GM18907 (cell line): ENCODE measurements at regions not wholly inside any gene's neighbourhood (a gene's known extent, or its start where the extent isn't known, plus 50 kb on each side); places are given as distances from the start of the nearest gene placed in this dataset.
"Not testable (repeated sequence)": the region's sequence is repeated elsewhere in the genome, so short reads cannot be mapped to it uniquely, and the experiment has no call there.

Source experiments
- ATAC-seq: cut with Tn5 transposase; IDR thresholded peaks from one replicate; pipeline ENCODE4 v1.9.1; 2021; ENCODE audit warnings: mild to moderate bottlenecking, moderate library complexity; ENCODE audit not compliant: unreplicated experiment

DNA sequence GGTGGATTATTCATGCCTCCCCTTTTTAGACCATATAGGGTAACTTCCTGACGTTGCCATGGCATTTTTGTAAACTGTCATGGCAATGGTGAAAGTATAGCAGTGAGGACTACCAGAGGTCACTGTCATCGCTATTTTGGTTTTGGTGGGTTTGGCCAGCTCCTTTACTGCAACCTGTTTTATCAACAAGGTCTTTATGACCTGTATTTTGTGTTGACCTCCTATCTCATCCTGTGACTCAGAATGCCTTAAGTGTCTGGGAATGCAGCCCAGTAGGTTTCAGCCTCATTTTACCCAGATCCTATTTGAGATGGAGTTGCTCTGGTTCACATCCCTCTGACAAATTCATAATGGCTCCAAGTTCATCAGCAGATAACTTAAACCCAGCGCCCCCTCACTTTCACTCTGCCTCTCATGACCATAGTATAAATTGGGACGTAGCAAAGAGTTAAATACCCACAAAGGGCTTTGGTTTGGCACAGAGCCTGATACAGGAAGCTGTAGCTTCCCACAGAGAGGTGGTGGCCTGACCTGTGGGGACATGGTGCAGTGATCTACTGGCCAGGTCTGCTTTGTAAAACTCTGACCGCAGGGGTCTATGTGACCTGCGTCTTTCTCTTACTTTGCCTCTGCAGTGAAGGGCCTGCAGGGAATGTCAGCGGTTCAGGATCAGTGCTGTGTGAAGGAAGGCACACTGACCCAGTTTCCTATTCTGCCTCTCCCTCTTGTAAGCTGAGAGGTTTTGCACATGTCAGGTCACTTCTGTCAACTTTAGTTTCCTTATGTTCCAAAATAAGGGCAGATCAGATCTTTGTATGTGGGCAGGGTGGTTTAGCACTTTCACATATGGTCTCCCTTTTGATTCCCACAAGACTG, 78.1 kb upstream of the ZNF644 start:
- ATAC-seq = no peak

- no peak for ATAC-seq
Observed at GRCh38 chr1:91098299-91098906, 76.6 kb upstream of the ZNF644 start.

DNA sequence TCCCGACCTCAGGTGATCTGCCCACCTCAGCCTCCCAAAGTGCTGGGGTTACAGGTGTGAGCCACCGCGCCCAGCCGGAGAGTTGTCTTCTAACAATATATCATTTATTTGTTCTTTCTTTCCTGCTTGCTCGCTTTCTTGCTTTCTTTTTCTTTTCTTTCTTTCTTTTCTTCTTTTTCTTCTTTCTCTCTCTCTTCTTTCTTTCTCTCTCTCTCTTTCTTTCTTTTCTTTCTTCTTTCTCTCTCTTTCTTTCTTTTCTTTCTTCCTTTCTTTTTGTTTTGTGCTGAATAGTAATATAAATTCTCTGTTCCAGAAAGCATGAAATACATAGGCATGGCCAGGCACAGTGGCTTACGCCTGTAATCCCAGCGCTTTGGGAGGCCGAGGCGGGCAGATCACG, 73.5 kb upstream of the ZNF644 start:
- ATAC-seq = not testable (repeated sequence)

GRCh38 chr1:91092503-91092902, 70.7 kb upstream of the ZNF644 start:
- ATAC-seq = no peak

- ATAC-seq = no peak
Observed at GRCh38 chr1:91091812-91092211, 70.0 kb upstream of the ZNF644 start.

DNA sequence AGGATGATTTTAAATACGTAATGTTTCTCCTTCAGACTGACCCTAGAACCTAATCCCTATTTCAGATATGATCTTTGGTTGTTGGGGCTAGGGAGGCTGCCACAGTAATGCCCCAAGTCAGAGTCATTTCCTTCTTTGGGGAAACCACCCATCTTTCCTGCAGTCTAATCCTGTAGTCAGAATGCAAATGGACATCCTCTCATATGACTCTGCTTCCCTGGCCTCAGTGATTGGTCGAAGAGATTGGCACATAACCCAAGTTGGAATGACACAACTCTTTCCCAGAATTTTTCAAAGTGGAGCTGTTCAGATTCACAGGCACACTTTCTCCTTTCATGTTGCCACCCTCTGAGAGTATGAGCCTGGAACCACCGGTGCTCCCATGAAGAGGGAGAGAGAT, 58.8 kb upstream of the ZNF644 start:
- peak; percentile 65 for ATAC-seq

DNA sequence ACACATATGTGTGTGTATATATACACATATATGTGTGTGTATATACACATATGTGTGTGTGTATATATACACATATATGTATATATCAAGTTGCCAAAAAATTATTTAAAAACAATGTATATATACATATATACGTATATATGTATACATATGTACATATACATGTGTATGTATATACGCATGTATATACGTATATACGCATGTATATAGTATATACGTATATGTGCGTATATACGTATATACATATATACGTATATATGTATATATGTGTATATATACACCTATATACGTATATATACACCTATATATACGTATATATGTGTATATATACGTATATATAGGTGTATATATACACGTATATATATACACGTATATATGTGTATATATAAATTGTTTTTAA, 57.0 kb upstream of the ZNF644 start:
- no peak for ATAC-seq

- no peak for ATAC-seq
Observed at GRCh38 chr1:91076834-91077233, 55.0 kb upstream of the ZNF644 start.

- no peak for ATAC-seq
Observed at GRCh38 chr1:91075233-91076135, 53.6 kb upstream of the ZNF644 start.

DNA sequence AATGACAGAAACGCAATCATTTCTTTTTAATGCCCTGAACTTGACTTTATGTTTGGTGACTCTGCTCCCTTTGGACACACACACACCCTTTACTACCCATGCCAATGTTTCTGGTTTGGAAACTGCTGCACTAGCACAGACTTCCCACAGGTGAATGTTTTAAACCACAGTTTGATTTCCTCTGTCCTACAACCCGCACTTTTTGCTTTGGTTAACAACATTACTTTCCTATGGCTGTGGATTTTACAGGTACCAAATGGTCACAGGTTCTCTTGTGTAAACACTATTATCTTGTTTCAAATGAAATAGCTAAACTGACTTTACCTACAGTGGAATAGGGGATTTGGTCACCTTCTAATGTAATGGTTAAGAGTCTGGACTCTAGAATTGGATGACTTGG, 51.5 kb upstream of the ZNF644 start:
- no peak for ATAC-seq

GRCh38 chr1:91071838-91072237, 50.0 kb upstream of the ZNF644 start:
- ATAC-seq = no peak
